HG03025 (cell line): ENCODE measurements at regions not wholly inside any gene's neighbourhood (a gene's known extent, or its start where the extent isn't known, plus 50 kb on each side); places are given as distances from the start of the nearest gene placed in this dataset.

Source experiments
- ATAC-seq: cut with Tn5 transposase; IDR thresholded peaks from one replicate; pipeline ENCODE4 v1.9.1; 2021; ENCODE audit warnings: mild to moderate bottlenecking, moderate library complexity; ENCODE audit not compliant: unreplicated experiment, low FRiP score

- ATAC-seq = no peak
Observed at GRCh38 chr1:56019922-56020321, 559.4 kb downstream of the PLPP3 start.

- no peak for ATAC-seq
Observed at GRCh38 chr1:56019472-56019871, 559.9 kb downstream of the PLPP3 start.

GRCh38 chr1:56017336-56017735 lies 562.0 kb downstream of the PLPP3 start:
- no peak for ATAC-seq

GRCh38 chr1:56003846-56004245 lies 575.5 kb downstream of the PLPP3 start:
- ATAC-seq = no peak

GRCh38 chr1:56002231-56002630 lies 577.1 kb downstream of the PLPP3 start:
- ATAC-seq = no peak

- no peak for ATAC-seq
Observed at GRCh38 chr1:56000424-56000823, 578.9 kb downstream of the PLPP3 start.

- no peak for ATAC-seq
Observed at GRCh38 chr1:55997536-55997935, 581.8 kb downstream of the PLPP3 start.

- ATAC-seq = no peak
Observed at GRCh38 chr1:55993646-55994318, 585.6 kb downstream of the PLPP3 start.

- no peak for ATAC-seq
Observed at GRCh38 chr1:55990007-55990406, 589.4 kb downstream of the PLPP3 start.

- ATAC-seq = no peak
Observed at GRCh38 chr1:55988963-55989452, 590.4 kb downstream of the PLPP3 start.

- ATAC-seq = no peak
Observed at GRCh38 chr1:55987491-55988249, 591.7 kb downstream of the PLPP3 start.

- ATAC-seq = no peak
Observed at GRCh38 chr1:55986003-55986402, 593.4 kb downstream of the PLPP3 start.

- ATAC-seq = no peak
Observed at GRCh38 chr1:55981010-55981650, 598.2 kb downstream of the PLPP3 start.

- no peak for ATAC-seq
Observed at GRCh38 chr1:55980582-55980981, 598.8 kb downstream of the PLPP3 start.

GRCh38 chr1:55974714-55975441 lies 604.5 kb downstream of the PLPP3 start:
- ATAC-seq = no peak

- ATAC-seq = no peak
Observed at GRCh38 chr1:55970526-55971110, 608.7 kb downstream of the PLPP3 start.

GRCh38 chr1:55969322-55969721 lies 610.0 kb downstream of the PLPP3 start:
- ATAC-seq = no peak

GRCh38 chr1:55968661-55969060 lies 610.7 kb downstream of the PLPP3 start:
- no peak for ATAC-seq

GRCh38 chr1:55965981-55966461 lies 613.3 kb downstream of the PLPP3 start:
- no peak for ATAC-seq

- no peak for ATAC-seq
Observed at GRCh38 chr1:55962472-55962871, 616.9 kb downstream of the PLPP3 start.
